ENCODE measurements at regions not wholly inside any gene's neighbourhood (a gene's known extent, or its start where the extent isn't known, plus 50 kb on each side); places are given as distances from the start of the nearest gene placed in this dataset.
"Not testable (repeated sequence)": the region's sequence is repeated elsewhere in the genome, so short reads cannot be mapped to it uniquely, and the experiment has no call there.

DNA sequence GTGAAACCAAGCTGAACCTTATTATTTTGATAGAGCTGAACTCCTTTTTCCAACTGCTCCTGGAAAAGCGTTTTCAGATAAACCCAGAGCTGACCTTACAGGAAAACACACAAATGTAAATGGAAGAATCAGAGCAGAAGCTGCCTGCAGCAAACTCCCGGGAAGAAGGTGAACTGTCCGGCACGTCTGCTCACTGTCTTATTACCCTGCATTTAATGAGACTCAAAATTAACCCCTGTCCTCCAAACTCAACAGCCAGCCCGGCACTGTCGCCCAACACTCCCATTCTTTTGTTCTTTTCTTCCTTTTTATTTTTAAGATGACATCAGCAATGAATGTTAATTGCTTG lies 1046.9 kb upstream of the FLRT2 start:
- Histone ChIP-seq H3K4me2 (ENCODE audit: low read length) (no peak overlapping the region), H3K4me1 (ENCODE audit: control insufficient read depth, insufficient read depth, low read length) (peaks cover 33% of the 10 kb centered on the region), H3K9ac (ENCODE audit: low read depth, low read length) (no peak overlapping the region), H3K27me3 (ENCODE audit: control insufficient read depth, insufficient read depth, low read length) (no peaks in the 10 kb centered on the region), H3K36me3 (ENCODE audit: insufficient read depth, low read length) (no peaks in the 10 kb centered on the region), H3K4me3 (ENCODE audit: low read length) (no peak overlapping the region), H3K9me3 (replicated peaks; ENCODE audit: low read length) (no peaks in the 10 kb centered on the region)

- peaks cover 33% of the 10 kb centered on the region for H3K4me1 ChIP-seq (ENCODE audit: control insufficient read depth, insufficient read depth, low read length)
- not testable (repeated sequence) for H3K36me3 ChIP-seq (ENCODE audit: insufficient read depth, low read length); H3K27me3 ChIP-seq (ENCODE audit: control insufficient read depth, insufficient read depth, low read length); H3K9me3 ChIP-seq (replicated peaks; ENCODE audit: low read length); H3K4me3 ChIP-seq (ENCODE audit: low read length); H3K4me2 ChIP-seq (ENCODE audit: low read length); H3K9ac ChIP-seq (ENCODE audit: low read depth, low read length)
Measured at GRCh38 chr14:84484243-84484642, 1045.7 kb upstream of the FLRT2 start.

GRCh38 chr14:84485036-84485435 lies 1044.9 kb upstream of the FLRT2 start:
- no peak overlapping the region for H3K4me3 ChIP-seq (ENCODE audit: low read length)
- no peak overlapping the region for H3K9ac ChIP-seq (ENCODE audit: low read depth, low read length)
- peaks cover 33% of the 10 kb centered on the region for H3K4me1 ChIP-seq (ENCODE audit: control insufficient read depth, insufficient read depth, low read length)
- no peaks in the 10 kb centered on the region for H3K9me3 ChIP-seq (replicated peaks; ENCODE audit: low read length)
- H3K4me2 ChIP-seq (ENCODE audit: low read length): no peak overlapping the region
- H3K27me3 ChIP-seq (ENCODE audit: control insufficient read depth, insufficient read depth, low read length): no peaks in the 10 kb centered on the region
- no peaks in the 10 kb centered on the region for H3K36me3 ChIP-seq (ENCODE audit: insufficient read depth, low read length)

DNA sequence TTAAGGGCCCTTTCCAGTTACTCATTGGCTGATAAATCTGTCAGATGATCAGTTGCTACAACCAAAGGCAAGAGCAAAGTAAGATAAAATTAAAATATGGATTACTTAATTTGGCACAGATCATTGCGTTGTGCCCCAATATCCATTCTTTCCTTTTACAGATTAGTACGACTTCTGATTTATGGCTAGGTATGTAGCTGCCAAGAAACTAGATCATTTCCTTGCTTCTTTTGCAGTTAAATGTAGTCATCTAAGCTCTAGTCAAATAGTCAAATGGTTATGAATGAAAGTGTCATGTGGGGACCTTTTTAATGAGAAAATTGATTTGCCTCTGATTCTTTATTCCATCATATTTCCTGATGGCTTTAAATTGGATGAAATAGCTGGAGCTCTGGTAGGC lies 1039.9 kb upstream of the FLRT2 start:
- Histone ChIP-seq H3K9ac (ENCODE audit: low read depth, low read length) (no peak overlapping the region), H3K4me1 (ENCODE audit: control insufficient read depth, insufficient read depth, low read length) (peaks cover 9% of the 10 kb centered on the region), H3K4me3 (ENCODE audit: low read length) (no peak overlapping the region), H3K36me3 (ENCODE audit: insufficient read depth, low read length) (no peaks in the 10 kb centered on the region), H3K9me3 (replicated peaks; ENCODE audit: low read length) (no peaks in the 10 kb centered on the region), H3K27me3 (ENCODE audit: control insufficient read depth, insufficient read depth, low read length) (no peaks in the 10 kb centered on the region), H3K4me2 (ENCODE audit: low read length) (no peak overlapping the region)

- Histone ChIP-seq H3K4me2 (ENCODE audit: low read length) (no peak overlapping the region), H3K27me3 (ENCODE audit: control insufficient read depth, insufficient read depth, low read length) (no peaks in the 10 kb centered on the region), H3K4me1 (ENCODE audit: control insufficient read depth, insufficient read depth, low read length) (peaks cover 9% of the 10 kb centered on the region), H3K36me3 (ENCODE audit: insufficient read depth, low read length) (no peaks in the 10 kb centered on the region), H3K4me3 (ENCODE audit: low read length) (no peak overlapping the region), H3K9me3 (replicated peaks; ENCODE audit: low read length) (no peaks in the 10 kb centered on the region), H3K9ac (ENCODE audit: low read depth, low read length) (no peak overlapping the region)
Measured at GRCh38 chr14:84492685-84493084, 1037.3 kb upstream of the FLRT2 start.

GRCh38 chr14:84493779-84494178 lies 1036.2 kb upstream of the FLRT2 start:
- Histone ChIP-seq H3K9ac (ENCODE audit: low read depth, low read length) (no peak overlapping the region), H3K27me3 (ENCODE audit: control insufficient read depth, insufficient read depth, low read length) (no peaks in the 10 kb centered on the region), H3K4me3 (ENCODE audit: low read length) (no peak overlapping the region), H3K4me1 (ENCODE audit: control insufficient read depth, insufficient read depth, low read length) (peaks cover 9% of the 10 kb centered on the region), H3K9me3 (replicated peaks; ENCODE audit: low read length) (no peaks in the 10 kb centered on the region), H3K36me3 (ENCODE audit: insufficient read depth, low read length) (no peaks in the 10 kb centered on the region), H3K4me2 (ENCODE audit: low read length) (no peak overlapping the region)

DNA sequence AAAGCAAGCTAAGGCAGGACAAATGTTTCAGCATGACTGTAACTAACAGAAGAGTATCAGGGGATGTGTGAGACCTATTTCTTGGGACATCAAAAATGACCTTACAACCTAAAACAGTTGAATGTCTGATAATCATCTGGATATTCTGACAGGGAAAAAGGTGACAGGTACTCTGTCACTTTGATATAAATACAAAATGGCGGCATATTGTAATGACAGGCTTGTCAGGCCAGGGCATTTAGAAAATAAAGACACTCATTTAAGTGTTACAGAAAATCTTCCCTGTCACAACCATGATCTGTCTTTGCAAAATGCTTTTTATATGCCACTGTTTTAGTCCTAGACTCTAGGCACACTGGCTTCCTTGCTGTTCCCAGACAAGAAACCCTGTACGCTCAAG lies 1033.3 kb upstream of the FLRT2 start:
- H3K27me3 ChIP-seq (ENCODE audit: control insufficient read depth, insufficient read depth, low read length): no peaks in the 10 kb centered on the region
- H3K9ac ChIP-seq (ENCODE audit: low read depth, low read length): no peak overlapping the region
- H3K9me3 ChIP-seq (replicated peaks; ENCODE audit: low read length): no peaks in the 10 kb centered on the region
- H3K4me1 ChIP-seq (ENCODE audit: control insufficient read depth, insufficient read depth, low read length): peaks cover 9% of the 10 kb centered on the region
- H3K4me2 ChIP-seq (ENCODE audit: low read length): no peak overlapping the region
- no peaks in the 10 kb centered on the region for H3K36me3 ChIP-seq (ENCODE audit: insufficient read depth, low read length)
- no peak overlapping the region for H3K4me3 ChIP-seq (ENCODE audit: low read length)

GRCh38 chr14:84512823-84513222 lies 1017.1 kb upstream of the FLRT2 start:
- H3K9ac ChIP-seq (ENCODE audit: low read depth, low read length); H3K4me3 ChIP-seq (ENCODE audit: low read length); H3K4me1 ChIP-seq (ENCODE audit: control insufficient read depth, insufficient read depth, low read length); H3K36me3 ChIP-seq (ENCODE audit: insufficient read depth, low read length); H3K27me3 ChIP-seq (ENCODE audit: control insufficient read depth, insufficient read depth, low read length); H3K9me3 ChIP-seq (replicated peaks; ENCODE audit: low read length); H3K4me2 ChIP-seq (ENCODE audit: low read length): not testable (repeated sequence)

GRCh38 chr14:84519836-84520235 lies 1010.1 kb upstream of the FLRT2 start:
- Histone ChIP-seq H3K9ac (ENCODE audit: low read depth, low read length) (no peak overlapping the region), H3K4me3 (ENCODE audit: low read length) (no peak overlapping the region), H3K27me3 (ENCODE audit: control insufficient read depth, insufficient read depth, low read length) (no peaks in the 10 kb centered on the region), H3K36me3 (ENCODE audit: insufficient read depth, low read length) (no peaks in the 10 kb centered on the region), H3K4me1 (ENCODE audit: control insufficient read depth, insufficient read depth, low read length) (no peaks in the 10 kb centered on the region), H3K4me2 (ENCODE audit: low read length) (no peak overlapping the region), H3K9me3 (replicated peaks; ENCODE audit: low read length) (no peaks in the 10 kb centered on the region)

DNA sequence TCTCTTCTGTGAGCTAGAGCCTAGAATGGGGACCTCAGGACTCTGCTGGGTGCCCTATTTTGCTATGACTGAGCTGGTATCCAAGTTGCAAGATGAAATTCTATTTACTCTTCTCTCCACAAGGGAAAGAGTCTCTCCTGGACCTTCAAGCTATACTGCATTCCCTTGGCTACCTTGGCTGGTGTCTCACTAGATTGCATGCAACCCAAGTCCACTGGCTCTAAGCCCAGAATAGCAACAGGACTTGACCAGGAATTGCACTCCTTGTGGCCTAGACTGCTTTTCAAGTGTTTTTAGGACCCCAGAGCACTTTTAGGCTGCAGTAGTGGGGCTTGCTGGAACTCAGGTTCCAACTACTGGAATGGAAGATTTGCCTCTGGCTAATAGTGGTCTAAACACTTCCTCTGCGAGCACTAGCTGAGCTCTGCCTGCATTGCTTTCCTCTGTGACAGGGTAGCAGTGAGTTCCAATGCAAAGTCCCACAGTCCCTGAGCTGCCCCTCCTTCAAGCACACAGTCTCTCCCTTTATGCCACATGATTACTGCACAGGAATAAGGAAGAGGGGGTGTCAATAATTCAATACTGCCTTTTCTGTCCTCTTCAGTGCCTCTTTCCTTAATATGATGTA lies 1009.1 kb upstream of the FLRT2 start:
- Histone ChIP-seq H3K4me1 (ENCODE audit: control insufficient read depth, insufficient read depth, low read length) (no peaks in the 10 kb centered on the region), H3K4me3 (ENCODE audit: low read length) (no peak overlapping the region), H3K9me3 (replicated peaks; ENCODE audit: low read length) (no peaks in the 10 kb centered on the region), H3K36me3 (ENCODE audit: insufficient read depth, low read length) (no peaks in the 10 kb centered on the region), H3K4me2 (ENCODE audit: low read length) (no peak overlapping the region), H3K27me3 (ENCODE audit: control insufficient read depth, insufficient read depth, low read length) (no peaks in the 10 kb centered on the region), H3K9ac (ENCODE audit: low read depth, low read length) (no peak overlapping the region)

- no peaks in the 10 kb centered on the region for H3K36me3 ChIP-seq (ENCODE audit: insufficient read depth, low read length)
- no peak overlapping the region for H3K4me3 ChIP-seq (ENCODE audit: low read length)
- H3K4me1 ChIP-seq (ENCODE audit: control insufficient read depth, insufficient read depth, low read length): no peaks in the 10 kb centered on the region
- no peak overlapping the region for H3K9ac ChIP-seq (ENCODE audit: low read depth, low read length)
- no peaks in the 10 kb centered on the region for H3K27me3 ChIP-seq (ENCODE audit: control insufficient read depth, insufficient read depth, low read length)
- no peaks in the 10 kb centered on the region for H3K9me3 ChIP-seq (replicated peaks; ENCODE audit: low read length)
- no peak overlapping the region for H3K4me2 ChIP-seq (ENCODE audit: low read length)
Measured at GRCh38 chr14:84523746-84524145, 1006.2 kb upstream of the FLRT2 start.

- no peak overlapping the region for H3K4me3 ChIP-seq (ENCODE audit: low read length)
Measured at GRCh38 chr14:84527706-84528105, 1002.2 kb upstream of the FLRT2 start.

More at GRCh38 chr14:84527706-84528105, 1002.2 kb upstream of the FLRT2 start:
- Histone ChIP-seq H3K36me3 (ENCODE audit: insufficient read depth, low read length) (no peaks in the 10 kb centered on the region), H3K4me2 (ENCODE audit: low read length) (no peak overlapping the region), H3K9ac (ENCODE audit: low read depth, low read length) (no peak overlapping the region), H3K27me3 (ENCODE audit: control insufficient read depth, insufficient read depth, low read length) (no peaks in the 10 kb centered on the region), H3K4me1 (ENCODE audit: control insufficient read depth, insufficient read depth, low read length) (no peaks in the 10 kb centered on the region), H3K9me3 (replicated peaks; ENCODE audit: low read length) (no peaks in the 10 kb centered on the region)
